ENCODE measurements at regions not wholly inside any gene's neighbourhood (a gene's known extent, or its start where the extent isn't known, plus 50 kb on each side); places are given as distances from the start of the nearest gene placed in this dataset.
"Not testable (repeated sequence)": the region's sequence is repeated elsewhere in the genome, so short reads cannot be mapped to it uniquely, and the experiment has no call there.

DNA sequence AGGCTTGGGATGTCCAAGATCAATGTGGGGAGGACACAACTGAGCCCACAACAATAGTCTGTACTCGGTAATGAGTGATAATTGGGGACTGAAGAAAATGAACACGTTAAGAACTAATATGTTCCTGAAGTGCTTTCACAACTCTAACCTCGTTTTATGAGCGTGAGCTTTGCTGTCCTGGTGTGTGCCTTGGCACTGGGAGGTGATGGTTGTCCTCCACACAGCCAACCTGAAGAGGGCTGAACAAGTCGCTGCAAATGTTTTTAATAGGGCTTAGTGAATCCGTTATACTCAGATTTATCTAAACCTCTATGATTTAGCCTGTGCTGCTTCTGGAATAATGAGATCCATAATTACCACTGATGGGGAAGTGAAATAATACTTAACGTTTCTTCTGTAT lies 76.5 kb upstream of the PZP start:
- DNase-seq; H3K4me3 ChIP-seq (ENCODE audit: insufficient read depth, low read depth, low read length); H3K27me3 ChIP-seq (ENCODE audit: control insufficient read depth, insufficient read depth, low read length); H3K36me3 ChIP-seq (replicated peaks; ENCODE audit: control insufficient read depth, insufficient read depth, low read length): not testable (repeated sequence)

- peak overlapping the region; percentile 37 for H3K4me3 ChIP-seq (ENCODE audit: insufficient read depth, low read depth, low read length)
- not testable (repeated sequence) for DNase-seq
Observed at GRCh38 chr12:9284197-9284596, 76.0 kb upstream of the PZP start.

GRCh38 chr12:9283346-9284095 lies 75.3 kb upstream of the PZP start:
- DNase-seq, result peak; percentile 29
- not testable (repeated sequence) for H3K27me3 ChIP-seq (ENCODE audit: control insufficient read depth, insufficient read depth, low read length); H3K36me3 ChIP-seq (replicated peaks; ENCODE audit: control insufficient read depth, insufficient read depth, low read length)
- H3K4me3 ChIP-seq (ENCODE audit: insufficient read depth, low read depth, low read length), result peak overlapping the region; percentile 44

More at GRCh38 chr12:9284197-9284596, 76.0 kb upstream of the PZP start:
- H3K36me3 ChIP-seq (replicated peaks; ENCODE audit: control insufficient read depth, insufficient read depth, low read length); H3K27me3 ChIP-seq (ENCODE audit: control insufficient read depth, insufficient read depth, low read length): not testable (repeated sequence)

GRCh38 chr12:9276990-9277389 lies 68.8 kb upstream of the PZP start:
- Histone ChIP-seq H3K4me3 (ENCODE audit: insufficient read depth, low read depth, low read length) (no peak overlapping the region), H3K36me3 (replicated peaks; ENCODE audit: control insufficient read depth, insufficient read depth, low read length) (no peaks in the 10 kb centered on the region), H3K27me3 (ENCODE audit: control insufficient read depth, insufficient read depth, low read length) (no peaks in the 10 kb centered on the region)
- DNase-seq, result no peak

DNA sequence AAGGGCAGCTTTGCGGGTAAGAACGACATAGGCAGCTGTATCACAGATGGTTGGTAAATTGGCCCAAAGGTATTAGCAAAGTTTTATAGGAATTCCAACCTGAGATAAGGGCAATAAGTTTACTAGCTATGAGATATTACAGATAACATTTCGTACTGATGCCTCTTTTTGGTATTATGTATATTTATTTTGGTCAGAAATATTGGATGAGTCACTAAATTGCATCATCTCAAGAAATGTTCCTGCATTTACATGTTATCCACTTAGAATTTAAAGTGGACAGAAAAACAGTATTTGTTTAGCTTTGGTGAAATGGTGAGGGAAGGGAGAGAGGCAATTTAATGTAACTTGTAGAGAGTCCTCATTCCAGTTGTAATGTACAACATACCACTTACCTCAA lies 65.1 kb upstream of the PZP start:
- DNase-seq, result no peak
- H3K27me3 ChIP-seq (ENCODE audit: control insufficient read depth, insufficient read depth, low read length), result no peaks in the 10 kb centered on the region
- H3K4me3 ChIP-seq (ENCODE audit: insufficient read depth, low read depth, low read length), result no peak overlapping the region
- no peaks in the 10 kb centered on the region for H3K36me3 ChIP-seq (replicated peaks; ENCODE audit: control insufficient read depth, insufficient read depth, low read length)

DNA sequence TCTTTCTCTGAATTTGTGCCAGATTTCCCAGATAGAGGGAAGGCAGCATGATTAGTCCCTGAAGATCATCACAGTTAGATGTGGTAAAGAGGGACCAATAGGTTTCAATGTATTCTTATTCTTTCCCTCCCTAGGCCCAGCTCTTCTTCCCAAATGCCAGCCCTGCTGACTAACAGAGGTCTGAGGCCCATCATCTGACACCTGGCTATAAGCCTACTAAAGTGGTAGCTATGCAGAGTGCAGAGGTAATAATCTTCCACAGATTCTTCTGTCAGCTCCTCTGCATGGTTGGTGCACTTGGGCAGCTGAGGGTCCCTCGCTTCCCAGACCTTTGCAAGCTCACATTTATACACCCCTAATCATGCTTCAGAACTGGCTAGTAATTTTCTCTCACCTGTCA lies 63.7 kb upstream of the PZP start:
- H3K27me3 ChIP-seq (ENCODE audit: control insufficient read depth, insufficient read depth, low read length), result no peaks in the 10 kb centered on the region
- no peaks in the 10 kb centered on the region for H3K36me3 ChIP-seq (replicated peaks; ENCODE audit: control insufficient read depth, insufficient read depth, low read length)
- no peak overlapping the region for H3K4me3 ChIP-seq (ENCODE audit: insufficient read depth, low read depth, low read length)
- no peak for DNase-seq

GRCh38 chr12:9264546-9264945 lies 56.4 kb upstream of the PZP start:
- Histone ChIP-seq H3K36me3 (replicated peaks; ENCODE audit: control insufficient read depth, insufficient read depth, low read length) (no peaks in the 10 kb centered on the region), H3K27me3 (ENCODE audit: control insufficient read depth, insufficient read depth, low read length) (no peaks in the 10 kb centered on the region), H3K4me3 (ENCODE audit: insufficient read depth, low read depth, low read length) (no peak overlapping the region)
- no peak for DNase-seq

DNA sequence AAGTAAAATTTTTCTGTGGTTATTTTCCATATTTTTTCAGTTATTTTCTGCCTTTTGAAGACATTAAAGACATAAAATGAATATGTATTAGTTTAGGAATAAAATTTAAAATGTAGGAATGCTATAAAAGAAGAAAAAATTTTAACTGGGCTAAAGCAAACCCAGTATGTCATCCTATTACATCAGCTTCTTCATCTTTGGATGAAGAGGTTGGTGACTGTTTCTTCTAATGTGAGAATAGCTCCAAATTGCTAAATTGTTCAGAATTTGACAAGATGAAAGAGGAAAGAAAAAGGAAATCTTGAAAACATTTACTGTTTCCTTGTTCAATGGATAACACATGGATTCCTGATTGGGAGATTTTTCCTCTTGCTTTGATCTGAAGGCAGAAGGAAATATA lies 52.7 kb upstream of the PZP start:
- no peak for DNase-seq
- no peak overlapping the region for H3K4me3 ChIP-seq (ENCODE audit: insufficient read depth, low read depth, low read length)

GRCh38 chr12:9258676-9259075 lies 50.5 kb upstream of the PZP start:
- Histone ChIP-seq H3K4me3 (ENCODE audit: insufficient read depth, low read depth, low read length) (no peak overlapping the region), H3K27me3 (ENCODE audit: control insufficient read depth, insufficient read depth, low read length) (no peaks in the 10 kb centered on the region), H3K36me3 (replicated peaks; ENCODE audit: control insufficient read depth, insufficient read depth, low read length) (no peaks in the 10 kb centered on the region)
- DNase-seq, result no peak

More for the DNA sequence above, 52.7 kb upstream of the PZP start:
- no peaks in the 10 kb centered on the region for H3K27me3 ChIP-seq (ENCODE audit: control insufficient read depth, insufficient read depth, low read length)
- H3K36me3 ChIP-seq (replicated peaks; ENCODE audit: control insufficient read depth, insufficient read depth, low read length), result no peaks in the 10 kb centered on the region
